SK-N-SH (cell line): ENCODE measurements at regions not wholly inside any gene's neighbourhood (a gene's known extent, or its start where the extent isn't known, plus 50 kb on each side); places are given as distances from the start of the nearest gene placed in this dataset.

Source experiments
- CTCF ChIA-PET: fragments of 300-600, 350-600 bp; formaldehyde crosslinking; extraction: SDS; loops from one replicate; lab custom pipeline; 2021; lab: Yijun Ruan, JAX
- POLR2A ChIA-PET: fragments of 350-600 bp; sonication (Branson Sonifier 250); formaldehyde crosslinking; extraction: SDS; loops from one replicate; lab custom pipeline; 2020; ENCODE audit warnings: antibody characterized with exemption, inconsistent platforms; lab: Yijun Ruan, JAX
- DNase-seq: peaks from one replicate; pipeline ENCODE4 v3.0.0; 2012
- H2AFZ ChIP-seq: fragments of 200-600 bp; sonication (generic); 2 replicates; pipeline ENCODE4 v1.8.1; 2016; ENCODE audit warnings: antibody characterized with exemption, mild to moderate bottlenecking, low read depth
- H3F3A ChIP-seq: fragments of 200-600 bp; sonication (generic); replicated peaks from 2 replicates; pipeline ENCODE3; 2016; ENCODE audit warnings: antibody characterized with exemption, mild to moderate bottlenecking; ENCODE audit not compliant: insufficient read depth
- H3K27ac ChIP-seq, 2 experiments: fragments of 200-500 bp in 1 of 2; fragments of 200-600 bp in 1 of 2; sonication (Bioruptor generic) in 1 of 2; sonication (generic), shearing (Covaris generic) in 1 of 2; 2 replicates each; pipeline versions ENCODE4 v1.5.1 to v1.6.1; 2014 to 2016; ENCODE audit warnings: low read depth in 2 of 2, inconsistent platforms in 1 of 2, low read length in 1 of 2, mild to moderate bottlenecking in 1 of 2, mixed read lengths in 1 of 2
- H3K27me3 ChIP-seq: fragments of 200-600 bp; sonication (generic), shearing (Covaris generic); 2 replicates; pipeline ENCODE4 v1.6.1; 2016; ENCODE audit warnings: mixed run types; ENCODE audit not compliant: insufficient read depth
- H3K36me3 ChIP-seq, 2 experiments: fragments of 200-500 bp in 1 of 2; fragments of 200-600 bp in 1 of 2; sonication (Bioruptor generic) in 1 of 2; sonication (generic) in 1 of 2; replicated peaks in 1 of 2; 2 replicates each; pipeline versions ENCODE3 to v1.5.1; 2014 to 2016; ENCODE audit warnings: low read length in 1 of 2, mild to moderate bottlenecking in 1 of 2; ENCODE audit not compliant: insufficient read depth in 2 of 2, control insufficient read depth in 1 of 2
- H3K4me1 ChIP-seq, 2 experiments: fragments of 200-500 bp in 1 of 2; fragments of 200-600 bp in 1 of 2; sonication (Bioruptor generic) in 1 of 2; sonication (generic), shearing (Covaris generic) in 1 of 2; 2 replicates each; pipeline versions ENCODE4 v1.5.1 to v1.6.1; 2014 to 2016; ENCODE audit warnings: low read depth in 1 of 2, low read length in 1 of 2, mixed run types in 1 of 2; ENCODE audit not compliant: insufficient read depth in 2 of 2, control insufficient read depth in 1 of 2
- H3K4me2 ChIP-seq: fragments of 200-600 bp; sonication (generic), shearing (Covaris generic); 2 replicates; pipeline ENCODE4 v1.6.1; 2017; ENCODE audit warnings: mixed run types
- H3K4me3 ChIP-seq, 2 experiments: fragments of 200-500 bp in 1 of 2; fragments of 200-600 bp in 1 of 2; sonication (Bioruptor generic) in 1 of 2; sonication (generic), shearing (Covaris generic) in 1 of 2; 2 replicates each; pipeline versions ENCODE4 v1.5.1 to v1.8.1; 2014 to 2016; ENCODE audit warnings: low read depth in 2 of 2, inconsistent platforms in 1 of 2, low read length in 1 of 2, mild to moderate bottlenecking in 1 of 2, mixed read lengths in 1 of 2, moderate library complexity in 1 of 2
- H3K79me2 ChIP-seq: fragments of 200-600 bp; sonication (generic); 2 replicates; pipeline ENCODE4 v1.8.1; 2017; ENCODE audit warnings: mild to moderate bottlenecking; ENCODE audit not compliant: insufficient read depth
- H3K9ac ChIP-seq: fragments of 200-600 bp; sonication (generic); 2 replicates; pipeline ENCODE4 v1.6.1; 2017; ENCODE audit warnings: mixed run types
- H3K9me2 ChIP-seq: fragments of 200-600 bp; sonication (generic); 2 replicates; pipeline ENCODE4 v1.6.1; 2017; ENCODE audit warnings: mixed run types
- H3K9me3 ChIP-seq: fragments of 200-600 bp; sonication (generic); 2 replicates; pipeline ENCODE4 v1.6.1; 2017; ENCODE audit warnings: mixed run types, mild to moderate bottlenecking, moderate library complexity
- H4K20me1 ChIP-seq: fragments of 200-600 bp; sonication (generic); 2 replicates; pipeline ENCODE4 v1.6.1; 2017; ENCODE audit warnings: mild to moderate bottlenecking, mixed run types; ENCODE audit not compliant: insufficient read depth
- CHD2 ChIP-seq: fragments of 150-350 bp; IDR thresholded peaks from 2 replicates; pipeline ENCODE4 v1.6.1; 2018; ENCODE audit warnings: low read length; ENCODE audit not compliant: partially characterized antibody
- ELF1 ChIP-seq: IDR thresholded peaks from 2 replicates; pipeline ENCODE4 v1.4.0; 2012
- FOSL2 ChIP-seq: IDR thresholded peaks from 2 replicates; pipeline ENCODE4 v1.4.0; 2012; ENCODE audit warnings: low read depth, mild to moderate bottlenecking, moderate library complexity, borderline replicate concordance
- FOXM1 ChIP-seq: IDR thresholded peaks from 2 replicates; pipeline ENCODE4 v1.4.0; 2012; ENCODE audit warnings: low read depth, mild to moderate bottlenecking
- JUND ChIP-seq: IDR thresholded peaks from 2 replicates; pipeline ENCODE4 v1.4.0; 2012
- MXI1 ChIP-seq: IDR thresholded peaks from 2 replicates; pipeline ENCODE4 v1.6.1; 2012; ENCODE audit warnings: mild to moderate bottlenecking, low read depth, low read length, improper control_type of control experiment
- NRF1 ChIP-seq: IDR thresholded peaks from 2 replicates; pipeline ENCODE4 v1.6.1; 2012; ENCODE audit warnings: low read depth, mild to moderate bottlenecking, low read length
- RAD21 ChIP-seq: IDR thresholded peaks from 2 replicates; pipeline ENCODE4 v1.6.1; 2012; ENCODE audit warnings: mild to moderate bottlenecking, low read length
- RCOR1 ChIP-seq: fragments of 150-350 bp; IDR thresholded peaks from 2 replicates; pipeline ENCODE4 v1.6.1; 2017; ENCODE audit warnings: antibody characterized with exemption, low read length
- RFX5 ChIP-seq: IDR thresholded peaks from 2 replicates; pipeline ENCODE4 v1.6.1; 2012; ENCODE audit warnings: mild to moderate bottlenecking, improper control_type of control experiment, low read length
- RXRA ChIP-seq: IDR thresholded peaks from 2 replicates; pipeline ENCODE4 v1.4.0; 2012; ENCODE audit warnings: low read depth, mild to moderate bottlenecking, borderline replicate concordance
- SIN3A ChIP-seq: IDR thresholded peaks from 2 replicates; pipeline ENCODE4 v1.6.1; 2012; ENCODE audit warnings: low read depth, mild to moderate bottlenecking, low read length, moderate library complexity, borderline replicate concordance
- TCF12 ChIP-seq: IDR thresholded peaks from 2 replicates; pipeline ENCODE4 v1.4.0; 2012
- TEAD4 ChIP-seq: IDR thresholded peaks from 2 replicates; pipeline ENCODE4 v1.4.0; 2012; ENCODE audit warnings: mild to moderate bottlenecking, borderline replicate concordance; ENCODE audit not compliant: insufficient read depth
- YY1 ChIP-seq: IDR thresholded peaks from 2 replicates; pipeline ENCODE4 v1.4.0; 2012; ENCODE audit warnings: low read depth, mild to moderate bottlenecking
- WGBS: methylation state at CpG from one replicate; pipeline ENCODE4 v1.1.6; 2017; ENCODE audit warnings: low lambda C conversion rate; 5-methylcytosine and 5-hydroxymethylcytosine counted together
- TF ChIP-seq, protein P1 (sequence below): IDR thresholded peaks from 2 replicates; pipeline ENCODE4 v1.6.1; 2012; ENCODE audit warnings: mild to moderate bottlenecking, low read depth, low read length, moderate library complexity
- TF ChIP-seq, protein P2 (sequence below): IDR thresholded peaks from 2 replicates; pipeline ENCODE4 v1.4.0; 2012; ENCODE audit warnings: low read depth, borderline replicate concordance
- TF ChIP-seq, protein P3 (sequence below): fragments of 150-350 bp; IDR thresholded peaks from 2 replicates; pipeline ENCODE4 v1.6.1; 2016; ENCODE audit warnings: mild to moderate bottlenecking, low read depth, low read length

DNA sequence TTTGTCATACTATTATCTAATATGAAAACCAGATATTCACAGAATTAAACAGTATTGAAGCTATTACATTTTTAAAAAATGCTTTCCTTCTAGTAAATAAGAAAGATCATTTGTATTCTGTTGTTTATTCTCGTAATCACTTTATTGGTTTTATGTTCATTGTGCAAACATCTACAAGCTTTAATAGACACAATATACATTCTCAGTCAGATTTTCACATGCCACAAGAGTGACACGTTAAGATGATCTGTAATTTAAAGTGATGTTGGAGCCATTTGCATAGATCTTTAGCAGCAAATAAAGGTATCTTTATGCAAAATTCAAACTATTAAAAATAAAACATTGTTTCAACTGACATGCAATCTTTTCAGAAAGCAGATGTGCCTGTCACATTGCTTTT lies 469.9 kb downstream of the PCDH11X start:
- TF ChIP-seq MXI1 = no peak
- no peak for TF ChIP-seq NRF1
- no peak for TF ChIP-seq SIN3A
- no peak for TF ChIP-seq TCF12
- no peak for TF ChIP-seq JUND
- TF ChIP-seq CHD2 = no peak
- no peak for TF ChIP-seq RFX5
- TF ChIP-seq, protein P1, sequence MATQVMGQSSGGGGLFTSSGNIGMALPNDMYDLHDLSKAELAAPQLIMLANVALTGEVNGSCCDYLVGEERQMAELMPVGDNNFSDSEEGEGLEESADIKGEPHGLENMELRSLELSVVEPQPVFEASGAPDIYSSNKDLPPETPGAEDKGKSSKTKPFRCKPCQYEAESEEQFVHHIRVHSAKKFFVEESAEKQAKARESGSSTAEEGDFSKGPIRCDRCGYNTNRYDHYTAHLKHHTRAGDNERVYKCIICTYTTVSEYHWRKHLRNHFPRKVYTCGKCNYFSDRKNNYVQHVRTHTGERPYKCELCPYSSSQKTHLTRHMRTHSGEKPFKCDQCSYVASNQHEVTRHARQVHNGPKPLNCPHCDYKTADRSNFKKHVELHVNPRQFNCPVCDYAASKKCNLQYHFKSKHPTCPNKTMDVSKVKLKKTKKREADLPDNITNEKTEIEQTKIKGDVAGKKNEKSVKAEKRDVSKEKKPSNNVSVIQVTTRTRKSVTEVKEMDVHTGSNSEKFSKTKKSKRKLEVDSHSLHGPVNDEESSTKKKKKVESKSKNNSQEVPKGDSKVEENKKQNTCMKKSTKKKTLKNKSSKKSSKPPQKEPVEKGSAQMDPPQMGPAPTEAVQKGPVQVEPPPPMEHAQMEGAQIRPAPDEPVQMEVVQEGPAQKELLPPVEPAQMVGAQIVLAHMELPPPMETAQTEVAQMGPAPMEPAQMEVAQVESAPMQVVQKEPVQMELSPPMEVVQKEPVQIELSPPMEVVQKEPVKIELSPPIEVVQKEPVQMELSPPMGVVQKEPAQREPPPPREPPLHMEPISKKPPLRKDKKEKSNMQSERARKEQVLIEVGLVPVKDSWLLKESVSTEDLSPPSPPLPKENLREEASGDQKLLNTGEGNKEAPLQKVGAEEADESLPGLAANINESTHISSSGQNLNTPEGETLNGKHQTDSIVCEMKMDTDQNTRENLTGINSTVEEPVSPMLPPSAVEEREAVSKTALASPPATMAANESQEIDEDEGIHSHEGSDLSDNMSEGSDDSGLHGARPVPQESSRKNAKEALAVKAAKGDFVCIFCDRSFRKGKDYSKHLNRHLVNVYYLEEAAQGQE = no peak
- TF ChIP-seq, protein P2, sequence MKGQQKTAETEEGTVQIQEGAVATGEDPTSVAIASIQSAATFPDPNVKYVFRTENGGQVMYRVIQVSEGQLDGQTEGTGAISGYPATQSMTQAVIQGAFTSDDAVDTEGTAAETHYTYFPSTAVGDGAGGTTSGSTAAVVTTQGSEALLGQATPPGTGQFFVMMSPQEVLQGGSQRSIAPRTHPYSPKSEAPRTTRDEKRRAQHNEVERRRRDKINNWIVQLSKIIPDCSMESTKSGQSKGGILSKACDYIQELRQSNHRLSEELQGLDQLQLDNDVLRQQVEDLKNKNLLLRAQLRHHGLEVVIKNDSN = no peak
- TF ChIP-seq FOSL2 = no peak
- TF ChIP-seq RAD21 = no peak
- no peak for TF ChIP-seq FOXM1
- TF ChIP-seq, all 33 proteins: peak for 0
- POLR2A ChIA-PET = no interaction called here
- no peaks in the 10 kb centered on the region for H4K20me1 ChIP-seq
- no peaks in the 10 kb centered on the region for H3K79me2 ChIP-seq
- H2AFZ ChIP-seq = no peak overlapping the region
- no peak overlapping the region for H3K4me2 ChIP-seq
- no peaks in the 10 kb centered on the region for H3K27me3 ChIP-seq
- CTCF ChIA-PET = no interaction called here
- H3K4me3 ChIP-seq = no peak overlapping the region
- H3K9me2 ChIP-seq = no peaks in the 10 kb centered on the region
- DNase-seq = no peak
- 7% methylated on average over 2 of the region's 2 CpGs for WGBS
- H3F3A ChIP-seq = no peaks in the 10 kb centered on the region
- no peaks in the 10 kb centered on the region for H3K36me3 ChIP-seq
- H3K27ac ChIP-seq = no peak overlapping the region
- no peaks in the 10 kb centered on the region for H3K9me3 ChIP-seq
- no peaks in the 10 kb centered on the region for H3K4me1 ChIP-seq
- no peak overlapping the region for H3K9ac ChIP-seq

DNA sequence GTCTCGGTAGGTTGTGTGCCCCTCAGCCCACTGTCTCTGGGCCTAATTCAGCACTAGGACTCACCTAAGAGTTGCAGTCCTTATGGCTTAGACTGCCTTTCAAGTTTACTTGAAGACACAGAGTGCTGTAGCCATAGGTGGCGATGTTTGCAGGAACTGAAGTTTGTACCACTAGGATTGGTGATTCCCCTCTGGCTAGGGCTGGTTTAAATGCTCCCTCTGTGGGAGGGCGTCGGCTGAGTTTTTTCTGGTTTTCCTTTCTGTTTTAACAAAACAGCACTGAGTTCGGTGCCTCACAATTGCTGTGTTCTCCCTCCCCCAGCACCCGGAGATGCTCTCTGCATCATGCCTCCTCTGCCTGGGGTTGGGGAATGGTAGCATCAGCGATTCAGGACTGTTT lies 480.9 kb downstream of the PCDH11X start:
- Histone ChIP-seq H4K20me1 (no peaks in the 10 kb centered on the region), H3K4me3 (peak overlapping the region in 1 of 2 experiments; percentile 37; a peak in 1 of 4 replicates), H3F3A (no peaks in the 10 kb centered on the region), H3K9ac (no peak overlapping the region), H3K4me1 (no peaks in the 10 kb centered on the region), H3K9me2 (no peaks in the 10 kb centered on the region), H3K36me3 (no peaks in the 10 kb centered on the region), H3K27me3 (no peaks in the 10 kb centered on the region), H3K27ac (no peak overlapping the region), H3K9me3 (0 out of 2 replicates have a peak, but pooled peaks cover 3% of the 10 kb centered on the region), H3K4me2 (no peak overlapping the region), H2AFZ (no peak overlapping the region), H3K79me2 (no peaks in the 10 kb centered on the region)
- POLR2A ChIA-PET = no interaction called here
- 8% methylated on average over 7 of the region's 7 CpGs for WGBS
- CTCF ChIA-PET = no interaction called here
- TF ChIP-seq MXI1 (no peak), JUND (no peak), RCOR1 (no peak), TEAD4 (no peak), ELF1 (no peak), FOXM1 (no peak), RXRA (no peak), YY1 (no peak)
- TF ChIP-seq, protein P3, sequence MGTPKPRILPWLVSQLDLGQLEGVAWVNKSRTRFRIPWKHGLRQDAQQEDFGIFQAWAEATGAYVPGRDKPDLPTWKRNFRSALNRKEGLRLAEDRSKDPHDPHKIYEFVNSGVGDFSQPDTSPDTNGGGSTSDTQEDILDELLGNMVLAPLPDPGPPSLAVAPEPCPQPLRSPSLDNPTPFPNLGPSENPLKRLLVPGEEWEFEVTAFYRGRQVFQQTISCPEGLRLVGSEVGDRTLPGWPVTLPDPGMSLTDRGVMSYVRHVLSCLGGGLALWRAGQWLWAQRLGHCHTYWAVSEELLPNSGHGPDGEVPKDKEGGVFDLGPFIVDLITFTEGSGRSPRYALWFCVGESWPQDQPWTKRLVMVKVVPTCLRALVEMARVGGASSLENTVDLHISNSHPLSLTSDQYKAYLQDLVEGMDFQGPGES = no peak
- TF ChIP-seq, protein P1 = no peak
- no peak for DNase-seq
